Epidermal melanocyte (primary cell): ENCODE measurements at regions not wholly inside any gene's neighbourhood (a gene's known extent, or its start where the extent isn't known, plus 50 kb on each side); places are given as distances from the start of the nearest gene placed in this dataset.
"Not testable (repeated sequence)": the region's sequence is repeated elsewhere in the genome, so short reads cannot be mapped to it uniquely, and the experiment has no call there.

ENCODE experiments used
- DNase-seq: peaks from one replicate; pipeline ENCODE4 v3.0.0; 2011; ENCODE audit warnings: low spot score; ENCODE audit not compliant: insufficient read length

DNA sequence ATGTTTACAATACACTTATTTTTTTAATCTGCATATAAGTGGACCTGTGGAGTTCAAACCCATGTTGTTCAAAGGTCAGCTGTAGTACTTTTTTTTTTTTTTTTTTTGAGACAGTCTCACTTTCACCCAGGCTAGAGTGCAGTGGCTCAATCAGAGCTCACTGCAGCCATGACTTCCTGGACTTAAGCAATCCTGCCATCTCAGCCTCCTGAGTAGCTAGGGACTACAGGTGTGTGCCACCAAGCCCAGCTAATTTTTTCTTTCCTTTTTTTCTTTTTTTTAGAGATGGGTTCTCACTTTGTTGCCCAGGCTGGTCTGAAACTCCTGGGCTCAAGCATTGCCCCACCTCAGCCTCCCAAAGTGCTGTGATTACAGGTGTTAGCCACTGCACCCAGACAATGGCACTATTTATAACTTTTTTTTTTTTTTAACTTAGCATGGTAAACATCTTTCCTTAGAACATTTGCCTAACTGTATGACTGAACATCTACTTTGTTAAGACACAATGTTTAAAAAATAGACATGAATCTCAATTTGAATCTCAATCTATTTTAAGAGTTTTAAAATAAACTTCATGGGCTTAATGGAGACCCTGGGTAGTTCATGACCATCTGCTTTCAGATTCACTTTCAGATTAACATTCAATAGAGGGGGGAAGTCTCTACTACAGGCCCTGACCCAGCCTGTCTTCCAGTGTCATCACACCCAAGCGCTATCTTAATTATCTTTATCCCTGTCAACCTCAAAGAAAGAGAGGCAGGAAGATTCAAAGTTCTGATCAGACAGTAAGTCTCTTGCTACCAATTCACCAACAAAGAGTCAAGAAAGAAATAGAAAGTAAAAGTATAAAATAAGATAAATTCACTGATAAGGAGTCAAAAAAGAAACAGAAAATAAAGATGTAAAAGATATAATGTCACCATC lies 97.7 kb upstream of the DOCK9 start:
- no peak for DNase-seq

GRCh38 chr13:99078017-99078771 lies 100.3 kb upstream of the DOCK9 start:
- no peak for DNase-seq

- no peak for DNase-seq
These were observed 102.3 kb upstream of the DOCK9 start for GRCh38 chr13:99080131-99080530.

- no peak for DNase-seq
These were observed 106.1 kb upstream of the DOCK9 start for GRCh38 chr13:99083981-99084380.

GRCh38 chr13:99085139-99085807 lies 107.4 kb upstream of the DOCK9 start:
- no peak for DNase-seq

- DNase-seq: no peak
These were observed 108.0 kb upstream of the DOCK9 start for GRCh38 chr13:99085808-99086266.

DNA sequence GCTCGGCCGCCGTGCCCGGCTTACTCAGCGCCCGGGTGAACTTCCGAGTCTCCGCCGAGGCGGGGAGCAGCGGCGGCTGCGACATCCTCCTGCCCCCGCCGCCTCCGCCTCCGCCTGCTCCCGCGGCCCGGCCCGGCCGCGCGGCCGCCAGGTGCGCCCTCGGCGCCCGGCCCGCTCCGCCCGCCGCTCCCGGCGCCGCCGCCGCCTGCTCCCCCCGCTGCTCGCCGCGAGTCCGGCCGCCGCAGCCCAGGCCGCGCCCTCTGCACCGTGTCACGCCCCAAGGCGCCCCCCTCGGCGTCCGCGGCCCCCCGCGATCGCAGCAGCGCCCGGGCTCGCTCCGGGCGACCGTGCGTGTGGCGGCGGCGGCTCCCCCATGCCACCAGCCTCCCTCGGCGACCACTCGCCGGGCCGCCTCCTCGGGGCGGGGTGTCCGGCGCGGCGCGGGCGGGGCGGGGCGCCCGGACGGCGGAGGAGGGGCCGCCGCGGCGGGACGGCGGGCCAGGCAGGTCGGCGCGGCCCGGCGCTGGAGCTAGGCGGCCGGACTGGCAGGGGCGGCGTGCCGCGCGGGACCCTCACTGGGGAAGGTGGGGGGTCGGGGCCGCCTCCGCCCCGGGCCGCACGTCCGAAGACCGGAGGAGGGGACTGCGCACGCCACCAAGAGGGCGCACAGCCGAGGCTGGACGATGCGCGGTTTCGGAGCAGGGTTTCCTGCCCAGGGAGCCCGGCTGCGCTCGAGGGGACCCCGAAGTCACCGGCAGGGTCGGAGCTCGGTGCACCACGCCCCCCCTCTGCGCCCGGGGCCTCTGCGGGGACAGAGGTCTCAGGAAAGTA lies 108.6 kb upstream of the DOCK9 start:
- peak; percentile 54 for DNase-seq

DNA sequence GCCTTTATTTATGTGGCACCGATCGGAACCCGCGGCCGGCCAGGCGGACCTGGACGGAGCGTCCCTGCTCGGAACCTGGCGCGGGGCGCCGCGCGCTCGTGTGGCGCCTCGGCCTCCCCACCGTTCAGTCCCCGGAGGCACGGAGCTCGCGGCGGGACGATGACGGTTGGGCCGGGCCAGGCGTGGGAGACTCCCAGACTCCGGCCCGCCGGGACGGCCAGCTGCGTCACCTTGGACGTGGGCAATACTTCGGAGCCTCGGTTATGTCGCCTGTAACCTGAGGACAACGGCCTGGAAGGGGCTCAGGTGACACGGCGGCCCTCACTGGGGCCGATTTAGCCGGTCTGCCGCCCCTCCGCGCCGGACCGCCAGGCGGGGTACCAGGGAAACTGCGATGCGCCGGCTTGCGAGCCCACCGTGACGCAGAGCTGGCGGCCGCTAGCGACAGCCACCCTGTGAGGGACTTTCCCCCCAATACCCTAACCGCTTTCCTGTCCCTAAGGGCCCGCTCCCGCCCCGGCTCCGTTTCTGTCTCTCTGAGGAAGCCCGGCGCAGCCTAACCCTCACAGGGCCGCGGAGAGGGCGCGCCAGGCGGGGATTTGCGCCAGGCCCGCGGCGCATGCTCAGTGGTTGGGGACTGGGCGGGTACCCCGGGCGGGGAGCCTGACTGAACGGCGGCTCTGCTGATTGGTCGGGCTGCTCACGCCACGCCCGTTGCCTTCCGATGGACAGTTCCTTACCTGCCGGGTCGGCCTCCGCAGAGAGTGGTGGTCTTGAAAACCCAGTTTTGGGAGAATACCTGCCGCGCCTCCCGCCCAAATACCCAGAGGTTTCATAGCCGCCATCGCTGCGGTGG lies 109.5 kb upstream of the DOCK9 start:
- DNase-seq: peak; percentile 98

DNA sequence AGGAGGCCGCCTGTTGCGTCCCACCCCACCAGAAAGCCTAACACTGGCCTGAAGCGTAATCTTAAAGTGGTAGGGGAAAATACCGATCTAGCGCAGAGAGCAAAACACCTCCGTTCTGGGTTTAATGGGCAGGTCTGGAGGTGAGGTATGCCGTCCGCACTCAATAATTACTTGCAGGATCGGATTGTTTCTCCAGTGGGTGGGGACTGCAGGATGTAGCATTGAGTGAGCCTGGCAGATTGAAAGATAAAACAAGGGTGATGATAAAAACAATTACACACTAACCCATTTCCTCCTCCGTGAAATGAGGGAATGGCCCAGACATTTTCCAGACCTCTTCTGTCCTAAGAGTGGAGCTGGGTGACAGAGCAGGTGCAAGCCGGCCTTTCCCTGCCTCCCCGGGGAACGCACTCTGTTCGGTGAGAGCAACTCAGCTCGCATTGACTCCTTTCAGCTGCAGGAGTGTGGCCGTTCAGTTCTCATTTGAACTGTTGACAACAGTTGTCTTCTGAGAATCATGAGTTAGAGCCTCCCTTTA lies 110.2 kb upstream of the DOCK9 start:
- no peak for DNase-seq

GRCh38 chr13:99093997-99094396 lies 106.7 kb upstream of the UBAC2 start:
- no peak for DNase-seq

GRCh38 chr13:99101831-99102230 lies 98.8 kb upstream of the UBAC2 start:
- DNase-seq: not testable (repeated sequence)

GRCh38 chr13:99103536-99103935 lies 97.1 kb upstream of the UBAC2 start:
- DNase-seq: no peak

DNA sequence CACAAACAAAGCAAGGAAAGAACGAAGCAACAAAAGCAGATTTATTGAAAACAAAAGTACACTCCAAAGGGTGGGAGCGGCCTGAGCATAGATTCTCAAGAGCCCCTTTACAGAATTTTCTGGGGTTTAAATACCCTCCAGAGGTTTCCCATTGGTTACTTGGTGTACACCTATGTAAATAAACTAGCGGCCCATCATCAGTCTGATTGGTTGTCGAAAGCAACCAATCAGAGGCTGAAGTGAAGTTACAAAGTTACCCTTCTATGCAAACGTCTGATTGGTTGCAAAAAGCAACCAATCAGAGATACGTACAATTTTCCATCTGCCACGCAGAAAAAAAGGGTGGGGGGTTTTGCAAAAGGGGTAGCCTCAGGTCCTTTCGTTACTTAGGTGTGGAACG lies 96.3 kb upstream of the UBAC2 start:
- DNase-seq: no peak

DNA sequence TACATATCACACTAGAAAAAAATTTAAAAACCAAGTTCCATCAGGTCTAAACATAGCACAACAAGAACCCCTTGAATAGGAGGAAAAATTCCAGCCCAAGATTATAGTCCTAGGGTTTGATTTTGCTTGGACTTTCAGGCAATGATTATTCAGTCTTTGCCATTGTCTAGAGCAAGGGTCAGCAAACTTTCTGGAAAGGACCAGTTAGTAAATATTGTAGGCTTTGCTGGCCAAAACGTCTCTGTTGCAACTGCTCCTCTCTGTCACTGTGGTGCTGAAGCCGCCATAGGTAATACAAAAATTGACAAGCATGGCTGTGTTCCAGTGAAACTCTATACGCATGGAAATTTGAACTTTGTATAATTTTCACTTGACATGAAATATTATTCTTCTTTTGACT lies 95.5 kb upstream of the UBAC2 start:
- DNase-seq: no peak

GRCh38 chr13:99113351-99113750 lies 87.3 kb upstream of the UBAC2 start:
- DNase-seq: no peak

DNA sequence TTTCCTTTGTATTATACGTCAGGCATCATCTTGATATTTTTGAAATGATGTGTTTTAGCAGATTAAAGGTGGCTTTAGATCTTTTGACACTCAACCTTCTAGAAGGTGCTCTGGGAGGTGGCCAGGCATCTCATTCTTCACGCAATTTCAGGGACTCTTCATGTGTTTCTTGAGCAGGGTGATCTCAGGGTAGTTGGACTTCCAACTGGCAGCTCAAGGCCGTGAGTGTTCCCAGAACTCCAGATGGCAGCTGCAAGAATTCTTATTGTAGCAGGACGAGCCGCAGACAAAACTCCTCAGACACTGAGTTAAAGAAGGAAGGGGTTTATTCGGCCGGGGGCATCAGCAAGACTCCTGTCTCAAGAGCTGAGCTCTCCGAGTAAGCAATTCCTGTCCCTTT lies 82.5 kb upstream of the UBAC2 start:
- DNase-seq: no peak

GRCh38 chr13:99119656-99120055 lies 81.0 kb upstream of the UBAC2 start:
- DNase-seq: no peak

DNA sequence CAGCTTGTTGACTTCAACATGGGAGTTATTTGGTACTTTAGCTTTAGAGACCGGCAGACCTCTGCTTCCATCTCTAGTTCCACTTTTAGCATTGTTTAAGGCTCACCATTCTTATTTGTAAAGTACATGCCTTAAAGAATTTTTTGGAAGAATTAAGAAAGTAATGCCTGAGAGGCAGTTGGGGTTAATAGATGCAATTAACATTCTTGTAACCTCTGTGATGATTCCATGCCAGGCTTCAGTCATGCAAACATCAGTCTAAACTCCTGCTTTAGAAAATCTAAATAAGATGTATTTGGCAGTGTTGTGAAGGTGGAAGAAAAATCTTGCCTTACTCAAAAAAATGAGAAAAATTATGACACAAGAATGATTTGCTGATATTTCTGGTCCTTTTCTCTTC lies 79.9 kb upstream of the UBAC2 start:
- no peak for DNase-seq

- no peak for DNase-seq
These were observed 78.5 kb upstream of the UBAC2 start for GRCh38 chr13:99122171-99122570.
